HG03378 (cell line): ENCODE measurements at regions not wholly inside any gene's neighbourhood (a gene's known extent, or its start where the extent isn't known, plus 50 kb on each side); places are given as distances from the start of the nearest gene placed in this dataset.
A peak's percentile ranks its signal among the peaks of the same experiment; 100 is the strongest.

Experiments used
- ATAC-seq: cut with Tn5 transposase; IDR thresholded peaks from one replicate; pipeline ENCODE4 v1.9.1; 2021; ENCODE audit warnings: mild to moderate bottlenecking, moderate library complexity; ENCODE audit not compliant: unreplicated experiment

- ATAC-seq: no peak
Observed at GRCh38 chr4:166335256-166335938, 462.4 kb downstream of the TLL1 start.

GRCh38 chr4:166341992-166342391 lies 469.0 kb downstream of the TLL1 start:
- no peak for ATAC-seq

- peak; percentile 75 for ATAC-seq
Observed at GRCh38 chr4:166363198-166363597, 490.2 kb downstream of the TLL1 start.

GRCh38 chr4:166366012-166366411 lies 493.0 kb downstream of the TLL1 start:
- no peak for ATAC-seq

GRCh38 chr4:166377578-166377977 lies 504.5 kb downstream of the TLL1 start:
- no peak for ATAC-seq

- ATAC-seq: no peak
Observed at GRCh38 chr4:166386491-166387360, 513.7 kb downstream of the TLL1 start.

- ATAC-seq: no peak
Observed at GRCh38 chr4:166391501-166391900, 518.5 kb downstream of the TLL1 start.

- no peak for ATAC-seq
Observed at GRCh38 chr4:166399021-166399420, 526.0 kb downstream of the TLL1 start.

- ATAC-seq: no peak
Observed at GRCh38 chr4:166400270-166400894, 527.3 kb downstream of the TLL1 start.

- no peak for ATAC-seq
Observed at GRCh38 chr4:166413356-166413755, 540.3 kb downstream of the TLL1 start.

GRCh38 chr4:166414431-166414830 lies 541.4 kb downstream of the TLL1 start:
- ATAC-seq: no peak

- ATAC-seq: no peak
Observed at GRCh38 chr4:166415749-166416148, 542.7 kb downstream of the TLL1 start.

GRCh38 chr4:166421556-166422156 lies 548.6 kb downstream of the TLL1 start:
- no peak for ATAC-seq

- ATAC-seq: no peak
Observed at GRCh38 chr4:166422475-166422874, 549.4 kb downstream of the TLL1 start.

GRCh38 chr4:166426300-166426863 lies 553.3 kb downstream of the TLL1 start:
- no peak for ATAC-seq

- no peak for ATAC-seq
Observed at GRCh38 chr4:166432125-166432524, 559.1 kb downstream of the TLL1 start.

- no peak for ATAC-seq
Observed at GRCh38 chr4:166432842-166433241, 559.8 kb downstream of the TLL1 start.

- no peak for ATAC-seq
Observed at GRCh38 chr4:166435449-166435848, 562.4 kb downstream of the TLL1 start.

GRCh38 chr4:166458756-166459155 lies 585.7 kb downstream of the TLL1 start:
- no peak for ATAC-seq

- no peak for ATAC-seq
Observed at GRCh38 chr4:166459621-166460020, 586.6 kb downstream of the TLL1 start.
